HG02623 (cell line): ENCODE measurements at regions not wholly inside any gene's neighbourhood (a gene's known extent, or its start where the extent isn't known, plus 50 kb on each side); places are given as distances from the start of the nearest gene placed in this dataset.

Experiments
- ATAC-seq: cut with Tn5 transposase; IDR thresholded peaks from one replicate; pipeline ENCODE4 v1.9.1; 2021; ENCODE audit warnings: moderate library complexity; ENCODE audit not compliant: unreplicated experiment

- no peak for ATAC-seq
Measured at GRCh38 chr3:103706671-103707070, 1271.9 kb downstream of the ZPLD1 start.

GRCh38 chr3:103711670-103712069, 1276.9 kb downstream of the ZPLD1 start:
- ATAC-seq = no peak

- no peak for ATAC-seq
Measured at GRCh38 chr3:103712320-103713008, 1277.6 kb downstream of the ZPLD1 start.

- ATAC-seq = no peak
Measured at GRCh38 chr3:103729547-103729946, 1294.7 kb downstream of the ZPLD1 start.

- ATAC-seq = no peak
Measured at GRCh38 chr3:103730744-103731143, 1295.9 kb downstream of the ZPLD1 start.

- no peak for ATAC-seq
Measured at GRCh38 chr3:103752986-103753385, 1318.2 kb downstream of the ZPLD1 start.

GRCh38 chr3:103767635-103768034, 1332.8 kb downstream of the ZPLD1 start:
- no peak for ATAC-seq

- ATAC-seq = no peak
Measured at GRCh38 chr3:103785017-103785416, 1350.2 kb downstream of the ZPLD1 start.

GRCh38 chr3:103785537-103785936, 1350.7 kb downstream of the ZPLD1 start:
- no peak for ATAC-seq

GRCh38 chr3:103786296-103786695, 1351.5 kb downstream of the ZPLD1 start:
- ATAC-seq = no peak

GRCh38 chr3:103787164-103787871, 1352.5 kb downstream of the ZPLD1 start:
- ATAC-seq = no peak

- ATAC-seq = no peak
Measured at GRCh38 chr3:103787879-103788278, 1353.1 kb downstream of the ZPLD1 start.

- no peak for ATAC-seq
Measured at GRCh38 chr3:103791786-103792515, 1357.1 kb downstream of the ZPLD1 start.

- ATAC-seq = no peak
Measured at GRCh38 chr3:103794656-103795055, 1359.8 kb downstream of the ZPLD1 start.

- ATAC-seq = no peak
Measured at GRCh38 chr3:103796068-103796467, 1361.3 kb downstream of the ZPLD1 start.

GRCh38 chr3:103803787-103804186, 1369.0 kb downstream of the ZPLD1 start:
- ATAC-seq = no peak

- no peak for ATAC-seq
Measured at GRCh38 chr3:103810167-103810566, 1375.4 kb downstream of the ZPLD1 start.

- no peak for ATAC-seq
Measured at GRCh38 chr3:103813955-103814354, 1379.1 kb downstream of the ZPLD1 start.

GRCh38 chr3:103818398-103818797, 1383.6 kb downstream of the ZPLD1 start:
- no peak for ATAC-seq

GRCh38 chr3:103818800-103819199, 1384.0 kb downstream of the ZPLD1 start:
- no peak for ATAC-seq

GRCh38 chr3:103825586-103825985, 1390.8 kb downstream of the ZPLD1 start:
- no peak for ATAC-seq
